Mucosa of descending colon (tissue), 3 donors: ENCODE measurements at regions not wholly inside any gene's neighbourhood (a gene's known extent, or its start where the extent isn't known, plus 50 kb on each side); places are given as distances from the start of the nearest gene placed in this dataset.

Experiments
- ATAC-seq: fragments of 200-7000 bp; cut with Tn5 transposase; one replicate; pipeline ENCODE4 v1.9.1; 2020; ENCODE audit warnings: mild to moderate bottlenecking, moderate library complexity
- DNase-seq, 3 donors: peaks; one replicate each; pipeline ENCODE4 v3.0.0-alpha.2; 2020
- H3K36me3 ChIP-seq: fragments of 200-600 bp; one replicate; pipeline ENCODE4 v1.8.0; 2021; ENCODE audit warnings: low read depth, mild to moderate bottlenecking
- H3K4me1 ChIP-seq: fragments of 200-600 bp; one replicate; pipeline ENCODE4 v1.8.0; 2021; ENCODE audit warnings: low read depth, mild to moderate bottlenecking
- H3K4me3 ChIP-seq: fragments of 200-600 bp; one replicate; pipeline ENCODE4 v1.8.0; 2021; ENCODE audit warnings: mild to moderate bottlenecking
- H3K9me3 ChIP-seq: fragments of 200-600 bp; one replicate; pipeline ENCODE4 v1.8.0; 2021; ENCODE audit warnings: mild to moderate bottlenecking
- CTCF ChIP-seq: fragments of 200-600 bp; IDR thresholded peaks from one replicate; pipeline ENCODE4 v1.8.0; 2022; ENCODE audit warnings: antibody characterized with exemption, mild to moderate bottlenecking
- intact Hi-C, 2 donors: fragments of 100-400 bp; cut with DNase I in 1 of 2; cut with micrococcal nuclease in 1 of 2; formaldehyde crosslinking; loops; one replicate each; pipeline versions ENCODE4 v1.11.0 to v1.11.1; 2022; cut with DNase I, micrococcal nuclease
- donor health status: DM: no; HTN: no; CAD: no; lungs with moderate emphysema.
- donor health status: DM: no; HTN: no; CAD: no.
- donor health status: DM: no; HTN: yes; CAD: no.

GRCh38 chr22:48217596-48217995 is 1455.1 kb downstream of the TBC1D22A start:
- no peak for ATAC-seq
- intact Hi-C loops = no loop called here
- TF ChIP-seq CTCF = no peak
- Histone ChIP-seq H3K36me3 (no peaks in the 10 kb centered on the region), H3K4me1 (no peaks in the 10 kb centered on the region), H3K9me3 (no peaks in the 10 kb centered on the region), H3K4me3 (no peak overlapping the region)
- no peak for DNase-seq

GRCh38 chr22:48212727-48213126 is 1450.3 kb downstream of the TBC1D22A start:
- no peak for TF ChIP-seq CTCF
- ATAC-seq = no peak
- Histone ChIP-seq H3K9me3 (no peaks in the 10 kb centered on the region), H3K36me3 (no peaks in the 10 kb centered on the region), H3K4me3 (no peak overlapping the region), H3K4me1 (no peaks in the 10 kb centered on the region)
- DNase-seq = no peak
- intact Hi-C loops = no loop called here

GRCh38 chr22:48210812-48211211 is 1448.4 kb downstream of the TBC1D22A start:
- Histone ChIP-seq H3K4me3 (no peak overlapping the region), H3K4me1 (no peaks in the 10 kb centered on the region), H3K9me3 (no peaks in the 10 kb centered on the region), H3K36me3 (no peaks in the 10 kb centered on the region)
- no peak for TF ChIP-seq CTCF
- DNase-seq (no peak), ATAC-seq (no peak)
- intact Hi-C loops = no loop called here

GRCh38 chr22:48210198-48210580 is 1447.7 kb downstream of the TBC1D22A start:
- intact Hi-C loops = no loop called here
- Histone ChIP-seq H3K4me1 (no peaks in the 10 kb centered on the region), H3K9me3 (no peaks in the 10 kb centered on the region), H3K4me3 (no peak overlapping the region), H3K36me3 (no peaks in the 10 kb centered on the region)
- DNase-seq = no peak
- no peak for ATAC-seq
- no peak for TF ChIP-seq CTCF

- H3K36me3 ChIP-seq = no peaks in the 10 kb centered on the region
- no peak for ATAC-seq
- DNase-seq = no peak
- intact Hi-C loops = no loop called here
- H3K4me3 ChIP-seq = no peak overlapping the region
- H3K9me3 ChIP-seq = no peaks in the 10 kb centered on the region
- no peak for TF ChIP-seq CTCF
- no peaks in the 10 kb centered on the region for H3K4me1 ChIP-seq
These were observed 1447.2 kb downstream of the TBC1D22A start for GRCh38 chr22:48209473-48210197.

GRCh38 chr22:48208894-48209293 is 1446.4 kb downstream of the TBC1D22A start:
- intact Hi-C loops = no loop called here
- H3K4me3 ChIP-seq = no peak overlapping the region
- TF ChIP-seq CTCF = no peak
- no peaks in the 10 kb centered on the region for H3K36me3 ChIP-seq
- H3K9me3 ChIP-seq = no peaks in the 10 kb centered on the region
- ATAC-seq = no peak
- no peaks in the 10 kb centered on the region for H3K4me1 ChIP-seq
- DNase-seq = no peak
